HG03039 (cell line): ENCODE measurements at regions not wholly inside any gene's neighbourhood (a gene's known extent, or its start where the extent isn't known, plus 50 kb on each side); places are given as distances from the start of the nearest gene placed in this dataset.
"Not testable (repeated sequence)": the region's sequence is repeated elsewhere in the genome, so short reads cannot be mapped to it uniquely, and the experiment has no call there.

Experiments
- ATAC-seq: cut with Tn5 transposase; IDR thresholded peaks from one replicate; pipeline ENCODE4 v1.9.1; 2021; ENCODE audit warnings: mild to moderate bottlenecking, moderate library complexity; ENCODE audit not compliant: unreplicated experiment

DNA sequence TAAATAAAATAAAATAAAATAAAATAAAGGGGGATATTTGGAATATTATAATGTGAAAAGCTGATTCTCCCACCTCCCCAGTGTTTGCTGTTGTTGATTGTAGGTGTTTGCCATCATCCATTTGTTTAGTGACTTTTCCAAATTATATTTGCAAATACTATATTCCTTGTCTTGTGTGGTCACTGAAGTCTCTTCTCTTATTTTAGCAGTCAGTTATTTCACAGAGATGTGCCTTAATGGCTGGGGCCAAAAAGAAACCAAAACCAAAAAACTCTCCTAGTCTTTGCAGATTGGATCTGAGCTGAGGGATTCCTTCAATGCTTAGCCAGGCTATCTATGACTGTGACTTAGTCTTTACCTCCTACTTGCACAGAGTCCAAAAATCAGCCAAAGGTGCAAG, 70.9 kb upstream of the ZNF169 start:
- ATAC-seq: no peak

DNA sequence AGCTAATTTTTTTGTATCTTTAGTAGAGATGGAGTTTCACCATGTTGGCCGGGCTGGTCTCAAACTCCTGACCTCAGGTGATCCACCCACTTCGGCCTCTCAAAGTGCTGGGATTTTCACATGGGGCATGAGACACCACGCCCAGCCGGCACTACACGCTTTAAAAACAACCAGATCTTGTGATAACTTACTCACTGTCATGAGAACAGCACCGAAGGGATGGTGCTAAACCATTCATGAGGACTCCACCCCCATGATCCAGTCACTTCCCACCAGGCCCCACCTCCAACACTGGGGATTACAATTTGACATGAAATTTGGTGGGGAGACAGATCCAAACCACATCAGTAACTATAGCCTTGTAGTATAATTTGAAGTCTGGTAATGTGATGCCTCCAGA, 67.4 kb upstream of the ZNF169 start:
- ATAC-seq: not testable (repeated sequence)

DNA sequence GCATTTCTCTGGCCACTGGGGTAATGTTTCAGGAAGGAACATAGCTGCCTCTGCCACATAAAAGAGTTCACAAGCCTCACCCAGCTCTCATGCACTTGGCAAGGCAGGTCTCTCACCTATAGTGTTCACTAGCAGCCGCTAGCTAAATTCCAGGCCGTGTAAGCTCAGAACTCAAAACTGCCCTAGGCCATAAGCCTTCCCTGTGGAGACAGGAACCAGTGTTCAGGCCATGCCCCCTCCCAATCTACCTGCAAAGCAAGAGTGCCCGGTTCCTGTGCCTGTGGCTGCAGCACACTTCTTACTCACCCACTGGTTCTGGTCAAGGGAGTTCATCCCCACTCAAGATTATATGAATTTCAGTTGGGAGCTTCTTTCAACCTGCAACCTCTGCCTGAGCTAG, 60.7 kb upstream of the ZNF169 start:
- ATAC-seq: no peak

DNA sequence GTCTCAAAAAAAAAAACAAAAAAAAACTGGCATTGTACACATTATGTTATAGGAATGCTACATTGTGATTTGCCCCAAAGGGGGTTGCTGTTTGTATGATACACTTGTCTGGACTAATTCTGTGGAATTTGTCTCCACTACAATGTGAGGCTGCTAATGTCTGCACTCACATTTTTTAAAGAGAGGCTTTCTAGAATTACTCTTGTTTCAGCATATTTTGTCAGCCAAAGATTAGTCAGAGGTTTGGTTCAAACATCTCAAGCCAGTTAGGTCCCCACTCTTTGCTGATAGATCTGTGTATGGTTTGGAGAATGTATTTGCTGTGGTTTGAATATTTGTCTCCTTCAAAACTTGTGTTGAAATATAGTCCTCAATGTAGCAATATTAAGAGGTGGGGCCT, 59.3 kb upstream of the ZNF169 start:
- no peak for ATAC-seq

DNA sequence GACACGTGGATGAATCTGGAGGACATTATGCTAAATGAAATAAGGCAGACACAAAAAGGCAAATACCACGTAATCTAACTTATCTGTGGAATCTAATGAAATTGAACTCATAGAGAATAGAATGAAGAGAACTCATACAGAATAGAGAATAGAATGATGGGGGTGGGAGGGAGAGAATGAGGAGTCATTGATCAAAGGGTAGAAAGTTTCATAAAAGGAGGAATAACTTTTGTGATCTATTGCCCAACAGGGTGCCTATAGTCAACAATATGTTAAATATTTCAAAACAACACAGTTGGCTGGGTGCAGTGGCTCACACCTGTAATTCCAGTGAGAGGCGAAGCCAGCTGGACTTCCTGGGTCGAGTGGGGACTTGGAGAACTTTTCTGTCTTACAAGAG, 54.9 kb upstream of the ZNF169 start:
- ATAC-seq: no peak

DNA sequence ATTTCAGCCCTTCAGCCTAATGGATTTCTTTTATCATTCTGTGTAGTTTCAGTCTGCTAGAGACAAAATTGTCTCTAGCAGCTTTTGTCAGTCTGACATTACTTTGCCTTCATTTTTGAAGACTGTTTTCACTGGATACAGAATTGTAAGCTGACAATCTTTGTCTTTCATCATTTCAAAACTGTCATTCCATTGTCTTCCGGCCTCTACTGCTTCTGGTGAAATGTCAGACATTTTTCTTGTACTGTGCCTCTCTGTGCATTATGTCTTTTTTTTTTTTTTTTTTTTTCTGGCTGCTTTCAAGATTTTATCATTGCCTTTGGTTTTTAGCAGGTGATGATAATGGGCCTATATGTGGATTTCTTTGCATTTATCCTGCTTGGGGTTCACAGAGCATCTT, 51.3 kb upstream of the ZNF169 start:
- no peak for ATAC-seq
